RWPE1 (cell line): ENCODE measurements at regions not wholly inside any gene's neighbourhood (a gene's known extent, or its start where the extent isn't known, plus 50 kb on each side); places are given as distances from the start of the nearest gene placed in this dataset.

Source experiments
- CTCF ChIA-PET: fragments of 350-600 bp; sonication (Branson Sonifier 250); formaldehyde crosslinking; extraction: SDS; loops from one replicate; lab custom pipeline; 2021; lab: Yijun Ruan, JAX
- POLR2A ChIA-PET: fragments of 400-600 bp; formaldehyde crosslinking; extraction: SDS; loops from one replicate; lab custom pipeline; 2020; ENCODE audit warnings: antibody characterized with exemption; ENCODE audit not compliant: low non-redundant PET; lab: Yijun Ruan, JAX
- DNase-seq: peaks from one replicate; pipeline ENCODE4 v3.0.0; 2012; ENCODE audit warnings: low spot score
- H3K27ac ChIP-seq: fragments of 450-650 bp; 2 replicates; pipeline ENCODE4 v1.5.1; 2017
- CTCF ChIP-seq: fragments of 450-650 bp; conservative IDR thresholded peaks from 2 replicates; pipeline ENCODE4 v1.5.1; 2017; ENCODE audit warnings: low read depth, mild to moderate bottlenecking

- TF ChIP-seq CTCF = no peak
- ChIA-PET CTCF (interaction anchor here (0.6 kb wide), 1 partner anchor 347 kb away, joined by 4 read pairs; no protein-coding TSS in a partner anchor), POLR2A (no interaction called here)
- H3K27ac ChIP-seq = no peak overlapping the region
- no peak for DNase-seq
These were observed 138.2 kb downstream of the TPRA1 start for GRCh38 chr3:127452321-127452821.

GRCh38 chr3:127451321-127451720 lies 139.2 kb downstream of the TPRA1 start:
- no peak for TF ChIP-seq CTCF
- no peak for DNase-seq
- ChIA-PET CTCF (no interaction called here), POLR2A (no interaction called here)
- H3K27ac ChIP-seq = no peak overlapping the region

GRCh38 chr3:127450331-127450730 lies 140.2 kb downstream of the TPRA1 start:
- CTCF ChIA-PET = no interaction called here
- POLR2A ChIA-PET = no interaction called here
- no peak overlapping the region for H3K27ac ChIP-seq
- TF ChIP-seq CTCF = no peak
- no peak for DNase-seq

- TF ChIP-seq CTCF = no peak
- CTCF ChIA-PET = interaction anchor here (0.6 kb wide), 1 partner anchor 426 kb away, joined by 3 read pairs; no protein-coding TSS in a partner anchor
- DNase-seq = no peak
- POLR2A ChIA-PET = no interaction called here
- H3K27ac ChIP-seq = no peak overlapping the region
These were observed 140.9 kb downstream of the TPRA1 start for GRCh38 chr3:127449486-127450212.

- POLR2A ChIA-PET = no interaction called here
These were observed 141.9 kb downstream of the TPRA1 start for GRCh38 chr3:127448671-127449070.

GRCh38 chr3:127448161-127448561 lies 142.4 kb downstream of the TPRA1 start:
- TF ChIP-seq CTCF = no peak
- H3K27ac ChIP-seq = no peak overlapping the region
- ChIA-PET CTCF (no interaction called here), POLR2A (no interaction called here)
- no peak for DNase-seq

More at GRCh38 chr3:127448671-127449070, 141.9 kb downstream of the TPRA1 start:
- CTCF ChIA-PET = no interaction called here
- DNase-seq = no peak
- TF ChIP-seq CTCF = no peak
- no peak overlapping the region for H3K27ac ChIP-seq
